Spleen (tissue), 11 donors: ENCODE measurements at regions not wholly inside any gene's neighbourhood (a gene's known extent, or its start where the extent isn't known, plus 50 kb on each side); places are given as distances from the start of the nearest gene placed in this dataset.

ENCODE experiments used
- DNase-seq: peaks from one replicate; pipeline ENCODE4 v3.0.0-alpha.2; 2020
- H3K27ac ChIP-seq, 8 donors: fragments of 200-600 bp; sonication (generic) in 7 of 8; 1 replicate in 4 of 8; 2 replicates in 4 of 8; pipeline versions ENCODE4 v1.5.0 to v1.8.0; 2016 to 2021; ENCODE audit warnings: inconsistent platforms in 4 of 8, mild to moderate bottlenecking in 4 of 8, moderate library complexity in 1 of 8
- H3K27me3 ChIP-seq, 7 donors: fragments of 200-600 bp; sonication (generic) in 6 of 7; replicated peaks in 1 of 7; 1 replicate in 4 of 7; 2 replicates in 3 of 7; pipeline versions ENCODE4 v1.5.0 to v1.8.0; 2016 to 2021; ENCODE audit warnings: inconsistent platforms in 3 of 7, mild to moderate bottlenecking in 1 of 7
- H3K36me3 ChIP-seq, 6 donors: fragments of 200-600 bp; sonication (generic) in 5 of 6; 1 replicate in 4 of 6; 2 replicates in 2 of 6; pipeline versions ENCODE4 v1.5.0 to v1.8.0; 2016 to 2021; ENCODE audit warnings: inconsistent platforms in 2 of 6
- H3K4me1 ChIP-seq, 6 donors: fragments of 200-600 bp; sonication (generic) in 5 of 6; 1 replicate in 3 of 6; 2 replicates in 3 of 6; pipeline versions ENCODE4 v1.5.0 to v1.8.0; 2016 to 2021; ENCODE audit warnings: inconsistent platforms in 3 of 6
- H3K4me3 ChIP-seq, 8 donors: fragments of 200-600 bp; sonication (generic) in 7 of 8; 1 replicate in 4 of 8; 2 replicates in 4 of 8; pipeline versions ENCODE4 v1.5.0 to v1.8.0; 2016 to 2021; ENCODE audit warnings: inconsistent platforms in 4 of 8, mild to moderate bottlenecking in 4 of 8, moderate library complexity in 2 of 8
- H3K9me3 ChIP-seq, 8 donors: fragments of 200-600 bp; sonication (generic) in 7 of 8; 1 replicate in 4 of 8; 2 replicates in 4 of 8; pipeline versions ENCODE4 v1.5.0 to v1.8.0; 2016 to 2021; ENCODE audit warnings: inconsistent platforms in 4 of 8
- CTCF ChIP-seq, 11 experiments: fragments of 200-600 bp in 7 of 11; fragments of 450-650 bp in 4 of 11; sonication (generic) in 4 of 11; IDR thresholded peaks in 8 of 11; conservative IDR thresholded peaks in 3 of 11; 1 replicate in 7 of 11; 2 replicates in 4 of 11; pipeline versions ENCODE4 v1.4.0 to v1.8.0; 2016 to 2021; ENCODE audit warnings: antibody characterized with exemption in 11 of 11, inconsistent platforms in 4 of 11, mild to moderate bottlenecking in 1 of 11
- POLR2A ChIP-seq, 3 donors: fragments of 450-650 bp; IDR thresholded peaks; one replicate each; pipeline ENCODE4 v1.5.1; 2017; ENCODE audit warnings: antibody characterized with exemption in 3 of 3, mild to moderate bottlenecking in 1 of 3
- POLR2AphosphoS5 ChIP-seq, 3 donors: sonication (generic); formaldehyde crosslinking; IDR thresholded peaks; one replicate each; pipeline ENCODE4 v1.5.1; 2017; ENCODE audit warnings: antibody characterized with exemption in 3 of 3
- WGBS, 5 donors: extraction: QIAGEN DNeasy Blood & Tissue Kit in 3 of 5; methylation state at CpG; one replicate each; pipeline versions ENCODE4 v1.1.5 to v1.1.7; 2013 to 2018; 5-methylcytosine and 5-hydroxymethylcytosine counted together
- intact Hi-C: fragments of 100-400 bp; cut with DNase I; formaldehyde crosslinking; loops from one replicate; pipeline ENCODE4 v1.15.0; 2023; ENCODE audit warnings: low total_unique reads
- donor health status: healthy with polysubstance abuse.
- donor health status: DM: no; HTN: no; CAD: no; lungs with moderate emphysema.
- donor health status: DM: no; HTN: no; CAD: no.
- donor health status: Bipolar disorder and iron deficiency.
- donor health status: healthy.
- donor health status: DM: no; HTN: no; CAD: no.
- donor health status: DM: yes; HTN: yes; CAD: no.

GRCh38 chr1:234864116-234864515 is 254.1 kb upstream of the IRF2BP2 start:
- Histone ChIP-seq H3K27ac (peak overlapping the region in 4 of 8 donors; percentile 47 to 75 (median 62)), H3K27me3 (no peaks in the 10 kb centered on the region), H3K4me1 (peaks cover 5 to 31% (median 14%) of the 10 kb centered on the region in 6 donors), H3K9me3 (peaks cover 0 to 4% (median 0%) of the 10 kb centered on the region in 8 donors), H3K36me3 (no peaks in the 10 kb centered on the region), H3K4me3 (no peak overlapping the region)
- WGBS, 5 donors = 87 to 95% (median 90%) methylated on average over 3 of the region's 3 CpGs
- intact Hi-C loops = no loop called here
- no peak for DNase-seq
- TF ChIP-seq POLR2A (IDR thresholded peaks at IDR 0.05) (no peak), CTCF (IDR thresholded peaks at IDR 0.05 in 8 of 11, conservative IDR thresholded peaks at IDR 0.05 in 3 of 11) (no peak), POLR2AphosphoS5 (IDR thresholded peaks at IDR 0.05) (no peak)

GRCh38 chr1:234863551-234863971 is 253.6 kb upstream of the IRF2BP2 start:
- Histone ChIP-seq H3K4me3 (no peak overlapping the region), H3K36me3 (no peaks in the 10 kb centered on the region), H3K4me1 (peaks cover 5 to 31% (median 14%) of the 10 kb centered on the region in 6 donors), H3K9me3 (peaks cover 0 to 4% (median 0%) of the 10 kb centered on the region in 8 donors), H3K27ac (peak overlapping the region in 7 of 8 donors; percentile 28 to 75 (median 55)), H3K27me3 (no peaks in the 10 kb centered on the region)
- intact Hi-C loops = no loop called here
- 80 to 95% (median 93%) methylated on average over 6 of the region's 6 CpGs for WGBS, 5 donors
- TF ChIP-seq CTCF (IDR thresholded peaks at IDR 0.05 in 8 of 11, conservative IDR thresholded peaks at IDR 0.05 in 3 of 11) = no peak
- no peak for TF ChIP-seq POLR2AphosphoS5 (IDR thresholded peaks at IDR 0.05)
- no peak for TF ChIP-seq POLR2A (IDR thresholded peaks at IDR 0.05)
- DNase-seq = no peak

GRCh38 chr1:234862944-234863515 is 253.1 kb upstream of the IRF2BP2 start:
- DNase-seq = peak; percentile 80
- WGBS, 5 donors = 25 to 37% (median 34%) methylated on average over 13 of the region's 13 CpGs

More at GRCh38 chr1:234862944-234863515, 253.1 kb upstream of the IRF2BP2 start:
- peaks cover 5 to 31% (median 14%) of the 10 kb centered on the region in 6 donors for H3K4me1 ChIP-seq
- H3K9me3 ChIP-seq = peaks cover 0 to 4% (median 0%) of the 10 kb centered on the region in 8 donors
- intact Hi-C loops = no loop called here
- H3K36me3 ChIP-seq = no peaks in the 10 kb centered on the region
- H3K27ac ChIP-seq = peak overlapping the region in 7 of 8 donors; percentile 28 to 75 (median 55)
- TF ChIP-seq CTCF (IDR thresholded peaks at IDR 0.05 in 8 of 11, conservative IDR thresholded peaks at IDR 0.05 in 3 of 11) = no peak
- peak; percentile 21 to 76 (median 60) for TF ChIP-seq POLR2AphosphoS5 (IDR thresholded peaks at IDR 0.05)
- TF ChIP-seq POLR2A (IDR thresholded peaks at IDR 0.05) = no peak
- no peaks in the 10 kb centered on the region for H3K27me3 ChIP-seq
- H3K4me3 ChIP-seq = peak overlapping the region in 1 of 8 donors; percentile 11
